ENCODE measurements at regions not wholly inside any gene's neighbourhood (a gene's known extent, or its start where the extent isn't known, plus 50 kb on each side); places are given as distances from the start of the nearest gene placed in this dataset.

- no peaks in the 10 kb centered on the region for H4K20me1 ChIP-seq (ENCODE audit: insufficient read depth, poor library complexity, severe bottlenecking)
- no peak overlapping the region for H3K27ac ChIP-seq
- H3K79me2 ChIP-seq, result no peaks in the 10 kb centered on the region
- H3K4me3 ChIP-seq, result no peak overlapping the region
- TF ChIP-seq EZH2phosphoT487 (IDR thresholded peaks at IDR 0.05; ENCODE audit: low read depth, severe bottlenecking, unreplicated experiment) (no peak), EZH2 (IDR thresholded peaks at IDR 0.05; ENCODE audit: borderline replicate concordance) (no peak), CTCF (IDR thresholded peaks at IDR 0.05; ENCODE audit: poor library complexity) (no peak)
- H3K4me1 ChIP-seq (ENCODE audit: insufficient read depth), result no peaks in the 10 kb centered on the region
- no peaks in the 10 kb centered on the region for H3K9me2 ChIP-seq (replicated peaks; ENCODE audit: insufficient read depth)
- no peak overlapping the region for H2AFZ ChIP-seq
- no peaks in the 10 kb centered on the region for H3K27me3 ChIP-seq
- WGBS (ENCODE audit: low lambda C conversion rate, missing lambda C conversion rate), result 79% methylated on average over 5 of the region's 5 CpGs
- no peaks in the 10 kb centered on the region for H3K9me3 ChIP-seq (ENCODE audit: low read depth)
- no peak for DNase-seq (ENCODE audit: low spot score)
- H3K36me3 ChIP-seq (replicated peaks; ENCODE audit: insufficient read depth, low read depth), result no peaks in the 10 kb centered on the region
- no peak overlapping the region for H3K4me2 ChIP-seq
Observed at GRCh38 chr13:74346960-74347359, 212.8 kb upstream of the KLF12 start.

- H2AFZ ChIP-seq, result no peak overlapping the region
- WGBS (ENCODE audit: low lambda C conversion rate, missing lambda C conversion rate), result 83% methylated on average over 1 of the region's 1 CpG
Observed at GRCh38 chr13:74338341-74338740, 204.1 kb upstream of the KLF12 start.

DNA sequence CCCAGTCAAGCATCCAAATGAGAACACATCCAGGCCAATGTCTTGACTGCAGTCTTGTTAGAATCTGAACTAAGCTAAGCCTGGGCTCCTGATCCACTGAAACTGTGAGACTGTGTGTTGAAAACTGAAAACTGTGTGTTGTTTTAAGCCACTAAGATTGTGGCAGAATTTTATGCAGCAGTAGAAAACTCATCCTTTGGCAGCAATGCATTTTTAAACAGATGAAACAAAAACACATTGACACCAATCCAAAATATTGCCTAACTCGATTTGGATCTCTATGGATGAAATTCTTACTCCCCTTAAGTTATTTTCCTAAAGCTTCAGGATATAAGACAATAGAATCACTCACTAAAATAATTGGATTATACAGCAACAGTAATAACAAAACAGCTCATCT, 202.3 kb upstream of the KLF12 start:
- no peaks in the 10 kb centered on the region for H3K9me3 ChIP-seq (ENCODE audit: low read depth)
- no peaks in the 10 kb centered on the region for H3K9me2 ChIP-seq (replicated peaks; ENCODE audit: insufficient read depth)
- DNase-seq (ENCODE audit: low spot score), result no peak
- no peak overlapping the region for H3K27ac ChIP-seq
- no peaks in the 10 kb centered on the region for H3K79me2 ChIP-seq
- H3K4me3 ChIP-seq, result no peak overlapping the region
- no peaks in the 10 kb centered on the region for H3K36me3 ChIP-seq (replicated peaks; ENCODE audit: insufficient read depth, low read depth)
- no peak for TF ChIP-seq EZH2phosphoT487 (IDR thresholded peaks at IDR 0.05; ENCODE audit: low read depth, severe bottlenecking, unreplicated experiment)
- TF ChIP-seq EZH2 (IDR thresholded peaks at IDR 0.05; ENCODE audit: borderline replicate concordance), result no peak
- TF ChIP-seq CTCF (IDR thresholded peaks at IDR 0.05; ENCODE audit: poor library complexity), result no peak
- H3K4me1 ChIP-seq (ENCODE audit: insufficient read depth), result no peaks in the 10 kb centered on the region
- H3K4me2 ChIP-seq, result no peak overlapping the region
- no peaks in the 10 kb centered on the region for H4K20me1 ChIP-seq (ENCODE audit: insufficient read depth, poor library complexity, severe bottlenecking)
- H3K27me3 ChIP-seq, result no peaks in the 10 kb centered on the region
- H2AFZ ChIP-seq, result no peak overlapping the region
- WGBS (ENCODE audit: low lambda C conversion rate, missing lambda C conversion rate), result 68% methylated on average over 1 of the region's 1 CpG

More at GRCh38 chr13:74338341-74338740, 204.1 kb upstream of the KLF12 start:
- no peak overlapping the region for H3K4me2 ChIP-seq
- H3K9me2 ChIP-seq (replicated peaks; ENCODE audit: insufficient read depth), result no peaks in the 10 kb centered on the region
- TF ChIP-seq EZH2 (IDR thresholded peaks at IDR 0.05; ENCODE audit: borderline replicate concordance) (no peak), EZH2phosphoT487 (IDR thresholded peaks at IDR 0.05; ENCODE audit: low read depth, severe bottlenecking, unreplicated experiment) (no peak), CTCF (IDR thresholded peaks at IDR 0.05; ENCODE audit: poor library complexity) (no peak)
- no peaks in the 10 kb centered on the region for H3K36me3 ChIP-seq (replicated peaks; ENCODE audit: insufficient read depth, low read depth)
- no peaks in the 10 kb centered on the region for H4K20me1 ChIP-seq (ENCODE audit: insufficient read depth, poor library complexity, severe bottlenecking)
- no peak overlapping the region for H3K27ac ChIP-seq
- no peaks in the 10 kb centered on the region for H3K4me1 ChIP-seq (ENCODE audit: insufficient read depth)
- no peak overlapping the region for H3K4me3 ChIP-seq
- no peaks in the 10 kb centered on the region for H3K79me2 ChIP-seq
- DNase-seq (ENCODE audit: low spot score), result no peak
- no peaks in the 10 kb centered on the region for H3K27me3 ChIP-seq
- no peaks in the 10 kb centered on the region for H3K9me3 ChIP-seq (ENCODE audit: low read depth)

DNA sequence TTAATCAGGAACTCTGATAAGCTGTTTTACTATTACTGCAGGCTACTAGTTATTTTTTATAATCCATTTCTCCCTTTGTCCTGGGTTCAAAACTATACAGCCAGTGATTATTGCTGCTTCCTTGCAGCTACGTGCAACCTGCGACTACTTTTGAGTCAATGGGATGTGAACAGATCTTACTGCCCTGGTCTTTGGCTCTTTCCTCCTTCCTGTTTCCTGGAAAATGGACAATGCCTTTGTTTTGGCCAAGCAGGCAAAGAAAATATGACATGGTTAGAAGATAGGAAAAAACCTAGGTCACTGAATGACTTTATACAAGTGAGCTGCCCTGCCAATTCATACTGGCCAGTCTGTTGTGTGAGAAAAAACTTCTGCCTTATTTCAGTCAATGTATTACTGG, 201.2 kb upstream of the KLF12 start:
- H3K9me2 ChIP-seq (replicated peaks; ENCODE audit: insufficient read depth), result no peaks in the 10 kb centered on the region
- TF ChIP-seq CTCF (IDR thresholded peaks at IDR 0.05; ENCODE audit: poor library complexity), result no peak
- no peak for TF ChIP-seq EZH2 (IDR thresholded peaks at IDR 0.05; ENCODE audit: borderline replicate concordance)
- no peak for TF ChIP-seq EZH2phosphoT487 (IDR thresholded peaks at IDR 0.05; ENCODE audit: low read depth, severe bottlenecking, unreplicated experiment)
- DNase-seq (ENCODE audit: low spot score), result no peak

More for the DNA sequence above, 201.2 kb upstream of the KLF12 start:
- no peak overlapping the region for H3K4me2 ChIP-seq
- no peak overlapping the region for H3K27ac ChIP-seq
- WGBS (ENCODE audit: low lambda C conversion rate, missing lambda C conversion rate), result 74% methylated on average over 2 of the region's 2 CpGs
- H3K4me3 ChIP-seq, result no peak overlapping the region
- H3K9me3 ChIP-seq (ENCODE audit: low read depth), result no peaks in the 10 kb centered on the region
- no peaks in the 10 kb centered on the region for H3K4me1 ChIP-seq (ENCODE audit: insufficient read depth)
- H3K79me2 ChIP-seq, result no peaks in the 10 kb centered on the region
- no peaks in the 10 kb centered on the region for H3K27me3 ChIP-seq
- H2AFZ ChIP-seq, result no peak overlapping the region
- no peaks in the 10 kb centered on the region for H3K36me3 ChIP-seq (replicated peaks; ENCODE audit: insufficient read depth, low read depth)
- H4K20me1 ChIP-seq (ENCODE audit: insufficient read depth, poor library complexity, severe bottlenecking), result no peaks in the 10 kb centered on the region
